GM23338 (cell line): ENCODE measurements at regions not wholly inside any gene's neighbourhood (a gene's known extent, or its start where the extent isn't known, plus 50 kb on each side); places are given as distances from the start of the nearest gene placed in this dataset.

Source experiments
- EZH2 ChIP-seq: fragments of 200-600 bp; sonication (generic); IDR thresholded peaks from one replicate; pipeline ENCODE4 v1.8.0; 2017; ENCODE audit warnings: antibody characterized with exemption, mild to moderate bottlenecking, low read depth; ENCODE audit not compliant: unreplicated experiment
- EZH2phosphoT487 ChIP-seq: fragments of 200-600 bp; sonication (generic); IDR thresholded peaks from one replicate; pipeline ENCODE4 v1.8.1; 2018; ENCODE audit warnings: antibody characterized with exemption; ENCODE audit not compliant: unreplicated experiment
- JUNB ChIP-seq: IDR thresholded peaks from one replicate; pipeline ENCODE4 v1.6.1; 2016; ENCODE audit warnings: antibody characterized with exemption; ENCODE audit not compliant: unreplicated experiment
- NANOG ChIP-seq: IDR thresholded peaks from 2 replicates; pipeline ENCODE4 v1.6.1; 2016; ENCODE audit warnings: antibody characterized with exemption, borderline replicate concordance
- POLR2AphosphoS5 ChIP-seq: IDR thresholded peaks from 2 replicates; pipeline ENCODE4 v1.6.1; 2016; ENCODE audit warnings: antibody characterized with exemption, low read depth
- STAT1 ChIP-seq: IDR thresholded peaks from one replicate; pipeline ENCODE4 v1.6.1; 2016; ENCODE audit warnings: antibody characterized with exemption; ENCODE audit not compliant: unreplicated experiment
- ZNF114 ChIP-seq: fragments of 250-450 bp; sonication (Bioruptor Pico); IDR thresholded peaks from 2 replicates; pipeline ENCODE4 v1.5.0; 2020; ENCODE audit warnings: mild to moderate bottlenecking, moderate library complexity
- ZNF331 ChIP-seq: fragments of 250-450 bp; sonication (Bioruptor Pico); IDR thresholded peaks from 2 replicates; pipeline ENCODE4 v1.5.0; 2020; ENCODE audit warnings: low read depth, mild to moderate bottlenecking, moderate library complexity
- TF ChIP-seq, protein P1 (sequence below), 2 experiments: fragments of 200-600 bp in 1 of 2; sonication (generic) in 1 of 2; conservative IDR thresholded peaks; 2 replicates each; pipeline versions ENCODE4 v1.5.1 to v1.6.1; 2016 to 2017; ENCODE audit warnings: antibody characterized with exemption in 2 of 2, low read depth in 2 of 2, mild to moderate bottlenecking in 2 of 2, moderate library complexity in 1 of 2
- TF ChIP-seq, protein P2 (sequence below): IDR thresholded peaks from one replicate; pipeline ENCODE4 v1.6.1; 2018; ENCODE audit warnings: antibody characterized with exemption; ENCODE audit not compliant: unreplicated experiment
- TF ChIP-seq, protein P3 (sequence below): IDR thresholded peaks from 2 replicates; pipeline ENCODE4 v1.6.1; 2016; ENCODE audit warnings: antibody characterized with exemption

DNA sequence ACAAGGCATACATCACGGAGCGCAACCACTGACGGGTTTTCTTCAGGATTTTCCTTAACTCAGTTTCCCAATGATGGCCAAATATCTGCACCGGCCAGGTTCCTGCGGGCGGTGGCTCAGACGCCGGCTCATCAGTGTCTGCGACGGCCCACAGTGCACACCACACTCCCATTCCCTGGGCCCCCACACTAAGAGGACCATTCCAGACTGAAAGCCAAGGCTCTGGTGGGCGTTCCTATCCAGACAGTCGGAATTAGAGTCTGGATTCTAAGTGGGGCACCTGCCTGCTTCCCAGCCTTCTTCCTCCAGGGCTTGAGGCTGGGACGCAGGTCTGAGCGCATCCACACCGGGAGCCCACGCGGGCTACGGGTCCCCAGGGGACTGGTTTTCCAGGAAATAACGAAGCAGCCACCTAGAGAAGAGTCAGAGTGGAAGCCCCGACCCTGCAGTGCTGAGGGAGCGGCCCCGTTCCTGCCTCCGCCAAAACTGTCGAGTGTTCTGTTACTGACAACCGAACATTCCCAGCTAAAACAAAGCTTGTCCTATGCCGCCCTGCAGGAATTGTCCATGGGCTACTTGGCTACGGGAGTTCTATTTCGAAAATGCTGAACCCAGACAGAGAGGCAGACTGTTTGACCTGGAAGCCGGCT is 75.3 kb downstream of the TMEM18 start:
- TF ChIP-seq ZNF114 (CRISPR knock-in tag) (no peak), EZH2phosphoT487 (no peak), EZH2 (no peak), POLR2AphosphoS5 (no peak), NANOG (no peak), STAT1 (no peak), JUNB (no peak), ZNF331 (CRISPR knock-in tag) (no peak)
- TF ChIP-seq, protein P1, sequence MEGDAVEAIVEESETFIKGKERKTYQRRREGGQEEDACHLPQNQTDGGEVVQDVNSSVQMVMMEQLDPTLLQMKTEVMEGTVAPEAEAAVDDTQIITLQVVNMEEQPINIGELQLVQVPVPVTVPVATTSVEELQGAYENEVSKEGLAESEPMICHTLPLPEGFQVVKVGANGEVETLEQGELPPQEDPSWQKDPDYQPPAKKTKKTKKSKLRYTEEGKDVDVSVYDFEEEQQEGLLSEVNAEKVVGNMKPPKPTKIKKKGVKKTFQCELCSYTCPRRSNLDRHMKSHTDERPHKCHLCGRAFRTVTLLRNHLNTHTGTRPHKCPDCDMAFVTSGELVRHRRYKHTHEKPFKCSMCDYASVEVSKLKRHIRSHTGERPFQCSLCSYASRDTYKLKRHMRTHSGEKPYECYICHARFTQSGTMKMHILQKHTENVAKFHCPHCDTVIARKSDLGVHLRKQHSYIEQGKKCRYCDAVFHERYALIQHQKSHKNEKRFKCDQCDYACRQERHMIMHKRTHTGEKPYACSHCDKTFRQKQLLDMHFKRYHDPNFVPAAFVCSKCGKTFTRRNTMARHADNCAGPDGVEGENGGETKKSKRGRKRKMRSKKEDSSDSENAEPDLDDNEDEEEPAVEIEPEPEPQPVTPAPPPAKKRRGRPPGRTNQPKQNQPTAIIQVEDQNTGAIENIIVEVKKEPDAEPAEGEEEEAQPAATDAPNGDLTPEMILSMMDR (conservative IDR thresholded peaks at IDR 0.05; ENCODE audit: low read depth in 2 of 2) = no peak
- TF ChIP-seq, protein P2, sequence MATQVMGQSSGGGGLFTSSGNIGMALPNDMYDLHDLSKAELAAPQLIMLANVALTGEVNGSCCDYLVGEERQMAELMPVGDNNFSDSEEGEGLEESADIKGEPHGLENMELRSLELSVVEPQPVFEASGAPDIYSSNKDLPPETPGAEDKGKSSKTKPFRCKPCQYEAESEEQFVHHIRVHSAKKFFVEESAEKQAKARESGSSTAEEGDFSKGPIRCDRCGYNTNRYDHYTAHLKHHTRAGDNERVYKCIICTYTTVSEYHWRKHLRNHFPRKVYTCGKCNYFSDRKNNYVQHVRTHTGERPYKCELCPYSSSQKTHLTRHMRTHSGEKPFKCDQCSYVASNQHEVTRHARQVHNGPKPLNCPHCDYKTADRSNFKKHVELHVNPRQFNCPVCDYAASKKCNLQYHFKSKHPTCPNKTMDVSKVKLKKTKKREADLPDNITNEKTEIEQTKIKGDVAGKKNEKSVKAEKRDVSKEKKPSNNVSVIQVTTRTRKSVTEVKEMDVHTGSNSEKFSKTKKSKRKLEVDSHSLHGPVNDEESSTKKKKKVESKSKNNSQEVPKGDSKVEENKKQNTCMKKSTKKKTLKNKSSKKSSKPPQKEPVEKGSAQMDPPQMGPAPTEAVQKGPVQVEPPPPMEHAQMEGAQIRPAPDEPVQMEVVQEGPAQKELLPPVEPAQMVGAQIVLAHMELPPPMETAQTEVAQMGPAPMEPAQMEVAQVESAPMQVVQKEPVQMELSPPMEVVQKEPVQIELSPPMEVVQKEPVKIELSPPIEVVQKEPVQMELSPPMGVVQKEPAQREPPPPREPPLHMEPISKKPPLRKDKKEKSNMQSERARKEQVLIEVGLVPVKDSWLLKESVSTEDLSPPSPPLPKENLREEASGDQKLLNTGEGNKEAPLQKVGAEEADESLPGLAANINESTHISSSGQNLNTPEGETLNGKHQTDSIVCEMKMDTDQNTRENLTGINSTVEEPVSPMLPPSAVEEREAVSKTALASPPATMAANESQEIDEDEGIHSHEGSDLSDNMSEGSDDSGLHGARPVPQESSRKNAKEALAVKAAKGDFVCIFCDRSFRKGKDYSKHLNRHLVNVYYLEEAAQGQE = no peak
- TF ChIP-seq, protein P3, sequence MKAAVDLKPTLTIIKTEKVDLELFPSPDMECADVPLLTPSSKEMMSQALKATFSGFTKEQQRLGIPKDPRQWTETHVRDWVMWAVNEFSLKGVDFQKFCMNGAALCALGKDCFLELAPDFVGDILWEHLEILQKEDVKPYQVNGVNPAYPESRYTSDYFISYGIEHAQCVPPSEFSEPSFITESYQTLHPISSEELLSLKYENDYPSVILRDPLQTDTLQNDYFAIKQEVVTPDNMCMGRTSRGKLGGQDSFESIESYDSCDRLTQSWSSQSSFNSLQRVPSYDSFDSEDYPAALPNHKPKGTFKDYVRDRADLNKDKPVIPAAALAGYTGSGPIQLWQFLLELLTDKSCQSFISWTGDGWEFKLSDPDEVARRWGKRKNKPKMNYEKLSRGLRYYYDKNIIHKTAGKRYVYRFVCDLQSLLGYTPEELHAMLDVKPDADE = no peak
